Stimulated activated naive CD8-positive, alpha-beta T cell treated with anti-CD3 and anti-CD28 coated beads, Interleukin-15, Interleukin-2, amounts not matched to agents 100 ng/mL and 50 ng/mL, for 24 hours (primary cell): ENCODE measurements at regions not wholly inside any gene's neighbourhood (a gene's known extent, or its start where the extent isn't known, plus 50 kb on each side); places are given as distances from the start of the nearest gene placed in this dataset.
"Not testable (repeated sequence)": the region's sequence is repeated elsewhere in the genome, so short reads cannot be mapped to it uniquely, and the experiment has no call there.

Source experiments
- H3K27ac Mint-ChIP-seq: one replicate; pipeline ENCODE4 v1.8.0; 2021; ENCODE audit warnings: mild to moderate bottlenecking, mixed read lengths
- H3K27me3 Mint-ChIP-seq: one replicate; pipeline ENCODE4 v1.8.0; 2021; ENCODE audit warnings: mixed read lengths
- H3K36me3 Mint-ChIP-seq: one replicate; pipeline ENCODE4 v1.8.0; 2021; ENCODE audit warnings: low read depth, mixed read lengths
- H3K4me1 Mint-ChIP-seq: one replicate; pipeline ENCODE4 v1.8.0; 2021; ENCODE audit warnings: low read depth, mixed read lengths
- H3K4me3 Mint-ChIP-seq: one replicate; pipeline ENCODE4 v1.8.0; 2021; ENCODE audit warnings: mild to moderate bottlenecking, mixed read lengths
- H3K9me3 Mint-ChIP-seq: one replicate; pipeline ENCODE4 v1.8.0; 2021; ENCODE audit warnings: mixed read lengths

GRCh38 chr17:16839242-16840175 is 132.4 kb downstream of the TNFRSF13B start:
- H3K36me3 Mint-ChIP-seq, H3K27me3 Mint-ChIP-seq, H3K4me3 Mint-ChIP-seq, H3K4me1 Mint-ChIP-seq, H3K9me3 Mint-ChIP-seq, H3K27ac Mint-ChIP-seq: not testable (repeated sequence)

- not testable (repeated sequence) for H3K4me1 Mint-ChIP-seq, H3K9me3 Mint-ChIP-seq, H3K36me3 Mint-ChIP-seq, H3K27me3 Mint-ChIP-seq, H3K4me3 Mint-ChIP-seq, H3K27ac Mint-ChIP-seq
Observed at GRCh38 chr17:16838795-16839194, 133.1 kb downstream of the TNFRSF13B start.

GRCh38 chr17:16838287-16838686 is 133.6 kb downstream of the TNFRSF13B start:
- H3K27ac Mint-ChIP-seq, H3K9me3 Mint-ChIP-seq, H3K4me3 Mint-ChIP-seq, H3K4me1 Mint-ChIP-seq, H3K36me3 Mint-ChIP-seq, H3K27me3 Mint-ChIP-seq: not testable (repeated sequence)

- H3K4me3 Mint-ChIP-seq, H3K36me3 Mint-ChIP-seq, H3K27ac Mint-ChIP-seq, H3K27me3 Mint-ChIP-seq, H3K4me1 Mint-ChIP-seq, H3K9me3 Mint-ChIP-seq: not testable (repeated sequence)
Observed at GRCh38 chr17:16837468-16838266, 134.3 kb downstream of the TNFRSF13B start.

GRCh38 chr17:16836315-16836915 is 135.5 kb downstream of the TNFRSF13B start:
- not testable (repeated sequence) for H3K9me3 Mint-ChIP-seq, H3K4me1 Mint-ChIP-seq, H3K36me3 Mint-ChIP-seq, H3K4me3 Mint-ChIP-seq, H3K27me3 Mint-ChIP-seq, H3K27ac Mint-ChIP-seq

- not testable (repeated sequence) for H3K4me1 Mint-ChIP-seq, H3K9me3 Mint-ChIP-seq, H3K27ac Mint-ChIP-seq, H3K27me3 Mint-ChIP-seq, H3K36me3 Mint-ChIP-seq, H3K4me3 Mint-ChIP-seq
Observed at GRCh38 chr17:16833517-16833916, 138.4 kb downstream of the TNFRSF13B start.

GRCh38 chr17:16832853-16833252 is 139.1 kb downstream of the TNFRSF13B start:
- not testable (repeated sequence) for H3K4me1 Mint-ChIP-seq, H3K27ac Mint-ChIP-seq, H3K4me3 Mint-ChIP-seq, H3K27me3 Mint-ChIP-seq, H3K9me3 Mint-ChIP-seq, H3K36me3 Mint-ChIP-seq

- not testable (repeated sequence) for H3K27ac Mint-ChIP-seq, H3K4me1 Mint-ChIP-seq, H3K4me3 Mint-ChIP-seq, H3K27me3 Mint-ChIP-seq, H3K36me3 Mint-ChIP-seq, H3K9me3 Mint-ChIP-seq
Observed at GRCh38 chr17:16832206-16832605, 139.7 kb downstream of the TNFRSF13B start.

- H3K9me3 Mint-ChIP-seq, H3K36me3 Mint-ChIP-seq, H3K4me3 Mint-ChIP-seq, H3K27me3 Mint-ChIP-seq, H3K4me1 Mint-ChIP-seq, H3K27ac Mint-ChIP-seq: not testable (repeated sequence)
Observed at GRCh38 chr17:16830770-16831169, 140.7 kb downstream of the CCDC144A start.

GRCh38 chr17:16830219-16830618 is 140.2 kb downstream of the CCDC144A start:
- not testable (repeated sequence) for H3K27ac Mint-ChIP-seq, H3K4me3 Mint-ChIP-seq, H3K36me3 Mint-ChIP-seq, H3K9me3 Mint-ChIP-seq, H3K4me1 Mint-ChIP-seq, H3K27me3 Mint-ChIP-seq
